ENCODE measurements at regions not wholly inside any gene's neighbourhood (a gene's known extent, or its start where the extent isn't known, plus 50 kb on each side); places are given as distances from the start of the nearest gene placed in this dataset.

DNA sequence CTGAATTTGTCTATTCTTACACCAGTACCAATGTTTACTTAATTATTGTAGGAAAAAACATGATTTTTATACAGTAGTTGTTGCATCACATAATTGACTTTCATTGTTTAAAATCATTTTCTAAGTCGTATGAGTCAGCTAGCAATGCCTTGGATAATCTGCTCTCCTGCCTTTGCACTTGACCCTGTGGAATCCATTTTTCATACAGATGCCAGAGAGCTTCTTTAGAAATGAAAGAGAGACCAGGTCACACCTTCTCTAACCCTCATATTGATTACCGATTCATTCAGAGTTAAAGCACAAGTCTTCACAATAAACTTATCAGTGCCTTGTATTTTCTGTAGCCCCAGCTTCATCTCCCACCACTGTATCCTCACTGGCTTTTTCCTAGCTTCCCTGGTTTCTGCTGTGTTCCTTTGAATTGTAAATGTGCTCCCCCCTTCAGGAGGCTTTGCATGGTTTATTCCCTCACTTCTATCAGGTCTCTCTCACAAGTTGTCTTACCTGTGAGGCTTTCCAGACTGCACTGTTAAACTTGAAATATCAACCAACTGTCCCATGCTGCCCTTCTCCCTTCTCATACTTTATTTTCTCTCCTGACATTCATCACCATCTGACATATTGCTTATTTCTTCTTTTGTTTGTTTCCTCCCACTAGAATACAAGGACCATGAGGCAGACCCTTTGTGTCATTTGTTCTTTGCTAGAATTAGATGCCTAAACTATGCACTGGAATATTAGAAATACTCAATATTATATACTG lies 662.0 kb upstream of the GBE1 start:
- no peaks in the 10 kb centered on the region for H3K36me3 ChIP-seq (ENCODE audit: control insufficient read depth, insufficient read depth, low read length)
- in situ Hi-C loops (cut with MboI) (no loop called here), intact Hi-C loops (cut with micrococcal nuclease) (no loop called here)
- H3K27me3 ChIP-seq (ENCODE audit: control insufficient read depth in 2 of 2, insufficient read depth in 2 of 2, low read length in 2 of 2), result no peaks in the 10 kb centered on the region
- no peak for ATAC-seq
- no peak for TF ChIP-seq GTF2E2 (tag; IDR thresholded peaks at IDR 0.05)
- TF ChIP-seq PML (IDR thresholded peaks at IDR 0.05; ENCODE audit: low read length), result no peak
- TF ChIP-seq E2F5 (CRISPR knock-in tag; IDR thresholded peaks at IDR 0.05), result no peak
- no peak for TF ChIP-seq SAFB2 (IDR thresholded peaks at IDR 0.05; ENCODE audit: borderline replicate concordance, low read depth, low read length, severe bottlenecking)
- no peak for TF ChIP-seq EWSR1 (IDR thresholded peaks at IDR 0.05; ENCODE audit: borderline replicate concordance, low read depth, partially characterized antibody)
- no peak for TF ChIP-seq MED1 (CRISPR knock-in tag; IDR thresholded peaks at IDR 0.05; ENCODE audit: borderline replicate concordance)
- FAIRE-seq, result no peak
- no peaks in the 10 kb centered on the region for H3K9me1 ChIP-seq (ENCODE audit: control insufficient read depth, insufficient read depth, low read length)
- BruUV-seq (replicated peaks), result no TSS peak
- no peaks in the 10 kb centered on the region for H3K79me2 ChIP-seq (ENCODE audit: control insufficient read depth, insufficient read depth, low read length)
- no peak for DNase-seq (ENCODE audit: extremely low read depth in 1 of 4, low spot score in 3 of 4)
- H3K27ac ChIP-seq (ENCODE audit: extremely low read depth, low read depth, low read length), result no peak overlapping the region
- H3K4me1 ChIP-seq (replicated peaks in 1 of 2; ENCODE audit: control insufficient read depth in 2 of 2, insufficient read depth in 2 of 2, low read length in 2 of 2), result no peaks in the 10 kb centered on the region
- H3K4me2 ChIP-seq (ENCODE audit: insufficient read depth, low read length), result no peak overlapping the region
- no peak overlapping the region for H3K9ac ChIP-seq (ENCODE audit: insufficient read depth in 1 of 2, low read depth in 2 of 2, low read length in 2 of 2)
- POLR2A ChIA-PET, result no interaction called here
- H3K9me3 ChIP-seq (replicated peaks; ENCODE audit: control insufficient read depth, insufficient read depth, low read depth, low read length), result no peaks in the 10 kb centered on the region
- H2AFZ ChIP-seq (ENCODE audit: low read depth, low read length), result no peak overlapping the region
- 0% methylated on average over 2 of the region's 2 CpGs for WGBS (ENCODE audit: insufficient coverage, low coverage, missing lambda C conversion rate)
- H4K20me1 ChIP-seq (replicated peaks; ENCODE audit: control insufficient read depth, insufficient read depth, low read length), result no peaks in the 10 kb centered on the region
- no peak overlapping the region for H3K4me3 ChIP-seq
- CTCF ChIA-PET (ENCODE audit: low intra/inter-chr PET ratio), result no interaction called here
